T-cell (primary cell): ENCODE measurements at regions not wholly inside any gene's neighbourhood (a gene's known extent, or its start where the extent isn't known, plus 50 kb on each side); places are given as distances from the start of the nearest gene placed in this dataset.

Source experiments
- ATAC-seq, 4 experiments: fragments of 200-7000 bp in 3 of 4; fragments of 150-1000 bp in 1 of 4; cut with Tn5 transposase; replicated peaks in 1 of 4; 1 replicate in 3 of 4; 2 replicates in 1 of 4; pipeline ENCODE4 v1.10.0; 2021; ENCODE audit warnings: moderate library complexity in 3 of 4, mild to moderate bottlenecking in 2 of 4, moderate number of reproducible peaks in 1 of 4
- CTCF ChIA-PET, 2 donors: fragments of 300-600 bp; sonication (Branson Sonifier 250); formaldehyde crosslinking; loops; one replicate each; lab custom pipeline; 2022; ENCODE audit warnings: antibody characterized with exemption in 2 of 2; lab: Charles Lee
- POLR2A ChIA-PET, 2 donors: fragments of 300-600 bp; sonication (Branson Sonifier 250); formaldehyde crosslinking; loops; one replicate each; lab custom pipeline; 2022; ENCODE audit warnings: antibody characterized with exemption in 2 of 2; lab: Charles Lee
- DNase-seq, 35 experiments: peaks; one replicate each; pipeline versions ENCODE4 v3.0.0 to v3.0.0-alpha.2; 2013 to 2023
- H3K27ac ChIP-seq: one replicate; pipeline ENCODE4 v1.5.1; 2013; ENCODE audit warnings: low read length
- H3K27me3 ChIP-seq, 2 experiments: replicated peaks in 1 of 2; 1 replicate in 1 of 2; 2 replicates in 1 of 2; pipeline versions ENCODE4 v1.6.1 to v1.7.0; 2013; ENCODE audit warnings: low read length in 1 of 2, mixed read lengths in 1 of 2; ENCODE audit not compliant: control insufficient read depth in 2 of 2, insufficient read depth in 2 of 2; ENCODE audit errors: extremely low read depth in 1 of 2
- H3K36me3 ChIP-seq, 2 donors: 1 replicate in 1 of 2; 2 replicates in 1 of 2; pipeline versions ENCODE4 v1.6.1 to v1.7.0; 2013; ENCODE audit warnings: low read length in 1 of 2; ENCODE audit not compliant: control insufficient read depth in 2 of 2, insufficient read depth in 1 of 2; ENCODE audit errors: extremely low read depth in 1 of 2
- H3K4me1 ChIP-seq, 2 experiments: 1 replicate in 1 of 2; 2 replicates in 1 of 2; pipeline versions ENCODE4 v1.6.1 to v1.7.0; 2013; ENCODE audit warnings: low read length in 2 of 2, mixed read lengths in 1 of 2; ENCODE audit not compliant: insufficient read depth in 2 of 2, control insufficient read depth in 1 of 2; ENCODE audit errors: extremely low read depth in 1 of 2
- H3K4me3 ChIP-seq, 2 donors: 1 replicate in 1 of 2; 2 replicates in 1 of 2; pipeline versions ENCODE4 v1.5.1 to v1.7.0; 2013; ENCODE audit warnings: mild to moderate bottlenecking in 2 of 2, low read length in 1 of 2, moderate library complexity in 1 of 2; ENCODE audit not compliant: control insufficient read depth in 1 of 2; ENCODE audit errors: extremely low read depth in 1 of 2
- H3K9me3 ChIP-seq: 2 replicates; pipeline ENCODE4 v1.7.0; 2013
- H3K27ac Mint-ChIP-seq, 2 donors: one replicate each; pipeline ENCODE4 v1.8.0; 2020 to 2021; ENCODE audit warnings: mild to moderate bottlenecking in 2 of 2, mixed read lengths in 2 of 2
- H3K27me3 Mint-ChIP-seq, 2 donors: one replicate each; pipeline ENCODE4 v1.8.0; 2021 to 2022; ENCODE audit warnings: mixed read lengths in 2 of 2
- H3K36me3 Mint-ChIP-seq: one replicate; pipeline ENCODE4 v1.8.0; 2021; ENCODE audit warnings: mixed read lengths
- H3K4me1 Mint-ChIP-seq, 3 donors: one replicate each; pipeline ENCODE4 v1.8.0; 2020 to 2022; ENCODE audit warnings: mixed read lengths in 3 of 3, mild to moderate bottlenecking in 1 of 3
- H3K4me3 Mint-ChIP-seq, 3 donors: one replicate each; pipeline ENCODE4 v1.8.0; 2020 to 2022; ENCODE audit warnings: mild to moderate bottlenecking in 3 of 3, mixed read lengths in 3 of 3, moderate library complexity in 3 of 3
- H3K9me3 Mint-ChIP-seq, 3 donors: one replicate each; pipeline ENCODE4 v1.8.0; 2020 to 2022; ENCODE audit warnings: mixed read lengths in 3 of 3
- WGBS: methylation state at CpG from one replicate; pipeline ENCODE4 v1.1.5; 2013; ENCODE audit warnings: missing lambda C conversion rate; ENCODE audit not compliant: insufficient coverage; 5-methylcytosine and 5-hydroxymethylcytosine counted together

DNA sequence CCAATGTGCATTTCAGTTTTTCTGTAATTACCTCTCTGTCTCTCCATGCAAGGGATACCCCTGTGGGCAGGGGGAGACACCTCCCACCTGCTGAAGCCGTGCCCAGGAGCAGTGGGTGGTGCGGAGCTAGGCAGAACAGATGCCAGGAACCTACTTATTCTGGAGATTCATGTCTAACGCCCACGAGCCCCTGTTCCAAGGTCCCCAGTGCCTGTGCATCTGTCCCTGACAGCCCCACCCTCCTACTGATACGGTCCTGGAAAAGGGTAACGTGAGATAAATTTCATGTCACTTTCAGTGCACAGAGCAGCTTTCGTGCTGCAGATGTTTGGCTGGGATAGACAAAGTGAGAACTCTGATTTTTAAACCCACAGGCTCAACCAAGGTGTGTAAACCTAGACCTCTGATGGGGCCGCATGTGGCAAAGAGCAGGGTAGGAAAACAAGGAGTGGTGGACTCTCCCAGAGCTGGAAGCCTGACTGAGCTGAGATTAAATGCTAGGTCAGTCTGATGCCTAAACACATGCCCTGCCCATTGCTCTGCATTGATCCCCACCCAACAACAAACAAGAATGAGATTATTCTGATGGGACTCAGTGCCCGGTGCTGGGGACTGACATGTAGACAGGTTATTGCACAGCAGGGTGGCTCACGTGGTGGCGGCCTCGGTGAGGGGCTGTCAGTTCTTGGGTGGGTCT, 123.6 kb upstream of the GDF10 start:
- peaks cover 0 to 16% (median 0%) of the 10 kb centered on the region in 3 donors for H3K4me1 Mint-ChIP-seq
- POLR2A ChIA-PET = no interaction called here
- H3K4me3 ChIP-seq = no peak overlapping the region
- H3K9me3 ChIP-seq = no peaks in the 10 kb centered on the region
- CTCF ChIA-PET = no interaction called here
- H3K36me3 ChIP-seq = no peaks in the 10 kb centered on the region
- no peak for ATAC-seq
- H3K27me3 ChIP-seq = no peaks in the 10 kb centered on the region
- DNase-seq = no peak
- no peak overlapping the region for H3K27ac Mint-ChIP-seq
- no peaks in the 10 kb centered on the region for H3K9me3 Mint-ChIP-seq
- no peaks in the 10 kb centered on the region for H3K36me3 Mint-ChIP-seq
- H3K27ac ChIP-seq = no peak overlapping the region
- no peaks in the 10 kb centered on the region for H3K4me1 ChIP-seq
- WGBS = 88% methylated on average over 7 of the region's 12 CpGs
- no peaks in the 10 kb centered on the region for H3K27me3 Mint-ChIP-seq
- no peak overlapping the region for H3K4me3 Mint-ChIP-seq

DNA sequence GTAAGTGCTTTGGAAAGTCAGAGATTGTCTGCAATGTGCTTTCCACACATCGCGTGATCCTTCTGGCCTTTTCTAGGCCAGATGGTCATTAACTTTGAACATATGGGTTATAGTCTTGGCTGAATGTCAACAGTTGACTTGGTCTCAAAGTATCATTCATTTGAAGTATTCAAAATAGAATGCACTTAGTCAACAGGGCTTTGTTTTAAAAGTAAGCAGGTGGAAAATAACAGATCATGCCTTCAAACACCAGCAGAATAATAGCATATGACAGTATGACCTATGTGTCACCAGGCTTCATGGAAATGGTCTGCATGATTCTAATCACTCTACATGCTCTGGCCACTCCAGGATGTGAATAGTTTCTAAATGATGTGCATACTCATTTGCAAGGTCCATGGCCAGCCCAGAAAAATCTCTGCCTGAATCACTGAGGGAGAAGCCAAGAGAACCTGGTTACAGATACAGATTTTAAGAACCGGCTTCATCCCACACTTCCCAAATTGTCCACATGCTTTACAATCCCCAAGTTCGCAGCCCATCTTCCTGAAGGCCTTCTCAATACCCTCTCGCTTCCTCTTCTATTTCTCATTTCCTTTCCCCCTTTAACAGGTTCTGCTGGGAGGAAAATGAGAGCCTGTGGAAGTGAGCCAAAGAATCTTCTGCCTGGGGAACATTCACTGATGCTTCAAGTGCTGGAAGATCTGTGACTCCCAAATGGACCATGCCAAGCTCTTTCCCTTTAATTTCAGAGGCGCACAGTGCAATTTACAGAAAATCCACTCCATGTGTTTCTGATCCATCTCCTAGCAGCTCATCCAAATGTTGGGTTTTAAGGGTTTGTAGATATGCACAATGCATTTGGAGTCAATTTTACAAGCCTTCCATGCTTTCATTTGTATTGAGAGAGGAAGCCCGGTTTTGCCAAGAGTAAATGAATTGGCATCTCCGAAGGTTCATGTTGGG, 122.8 kb upstream of the GDF10 start:
- H3K4me3 ChIP-seq = no peak overlapping the region
- Mint-ChIP-seq H3K4me3 (no peak overlapping the region), H3K9me3 (no peaks in the 10 kb centered on the region), H3K4me1 (peaks cover 0 to 16% (median 0%) of the 10 kb centered on the region in 3 donors), H3K36me3 (no peaks in the 10 kb centered on the region), H3K27ac (no peak overlapping the region), H3K27me3 (no peaks in the 10 kb centered on the region)
- ChIA-PET CTCF (no interaction called here), POLR2A (interaction anchor here in 1 of 2 donors (0.6 kb wide), 1 partner anchor 10 kb away, joined by 3 read pairs; no protein-coding TSS in a partner anchor)
- no peaks in the 10 kb centered on the region for H3K27me3 ChIP-seq
- H3K4me1 ChIP-seq = no peaks in the 10 kb centered on the region
- WGBS = 94% methylated on average over 3 of the region's 8 CpGs
- no peaks in the 10 kb centered on the region for H3K36me3 ChIP-seq
- ATAC-seq (no peak), DNase-seq (no peak)
- no peaks in the 10 kb centered on the region for H3K9me3 ChIP-seq
- H3K27ac ChIP-seq = no peak overlapping the region

DNA sequence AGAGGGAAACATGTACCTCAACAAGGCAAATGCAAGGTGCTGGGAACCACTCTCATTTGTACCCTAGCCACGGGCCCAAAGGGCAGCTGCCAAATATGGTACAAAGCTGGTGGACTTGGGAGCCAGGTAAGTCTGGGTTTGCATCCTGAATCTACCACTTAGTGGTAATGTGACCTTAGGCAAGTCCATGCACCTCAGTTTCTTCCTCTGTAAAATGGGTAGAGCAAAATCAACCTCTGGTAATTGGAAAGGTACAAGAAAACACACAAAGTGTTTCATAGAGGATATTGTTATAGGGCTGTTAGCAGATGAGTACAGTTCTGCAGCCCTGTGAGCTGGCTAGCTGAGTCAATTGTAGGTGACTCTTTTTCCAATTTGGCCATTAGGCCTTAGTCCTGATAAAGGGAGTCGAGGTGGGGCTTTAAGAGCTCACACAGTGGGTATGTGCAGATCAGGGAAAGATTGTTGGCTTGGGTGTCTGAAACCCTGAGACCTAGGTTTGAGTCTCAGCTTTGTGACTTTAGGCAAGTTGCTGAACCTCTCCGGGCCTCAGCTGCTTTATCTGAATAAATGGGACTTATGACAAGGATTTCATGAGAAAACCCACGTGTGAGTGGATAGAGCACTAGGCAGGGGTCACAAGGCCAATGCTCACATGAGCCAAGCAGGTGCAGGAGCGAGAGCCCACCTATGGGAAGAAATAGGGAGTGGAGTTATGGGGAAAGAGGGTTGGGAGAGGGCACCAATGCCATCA, 121.3 kb upstream of the GDF10 start:
- Mint-ChIP-seq H3K27ac (no peak overlapping the region), H3K4me1 (peaks cover 0 to 7% (median 0%) of the 10 kb centered on the region in 3 donors), H3K4me3 (no peak overlapping the region), H3K27me3 (no peaks in the 10 kb centered on the region), H3K36me3 (no peaks in the 10 kb centered on the region), H3K9me3 (no peaks in the 10 kb centered on the region)
- no peaks in the 10 kb centered on the region for H3K9me3 ChIP-seq
- peak in 1 of 4 experiments; percentile 23 for ATAC-seq
- WGBS = 92% methylated on average over 2 of the region's 5 CpGs
- no peak overlapping the region for H3K27ac ChIP-seq
- no peaks in the 10 kb centered on the region for H3K4me1 ChIP-seq
- CTCF ChIA-PET = no interaction called here
- no peaks in the 10 kb centered on the region for H3K36me3 ChIP-seq
- POLR2A ChIA-PET = no interaction called here
- no peak for DNase-seq
- H3K27me3 ChIP-seq = no peaks in the 10 kb centered on the region
- H3K4me3 ChIP-seq = no peak overlapping the region

DNA sequence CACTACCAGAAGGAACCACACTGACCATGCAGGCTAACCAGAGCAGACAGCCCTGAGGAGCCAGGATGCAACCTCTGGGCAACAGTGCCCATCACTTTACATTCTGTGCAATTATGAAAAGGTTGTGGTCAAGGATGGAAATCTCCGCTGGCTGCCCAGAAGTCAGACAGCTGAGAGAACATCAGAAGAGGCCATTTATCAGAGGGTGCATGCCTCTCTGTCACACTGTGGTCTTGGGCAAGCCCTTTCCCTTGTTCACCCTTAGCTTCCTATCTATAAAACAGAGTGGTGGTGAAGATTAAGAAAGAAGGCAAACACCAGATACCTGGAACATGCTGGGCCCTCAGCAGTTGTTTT, 120.7 kb upstream of the GDF10 start:
- H3K4me3 Mint-ChIP-seq = no peak overlapping the region
- no peak overlapping the region for H3K27ac Mint-ChIP-seq
- Histone ChIP-seq H3K4me1 (no peaks in the 10 kb centered on the region), H3K27me3 (no peaks in the 10 kb centered on the region), H3K27ac (no peak overlapping the region), H3K9me3 (no peaks in the 10 kb centered on the region), H3K4me3 (no peak overlapping the region), H3K36me3 (no peaks in the 10 kb centered on the region)
- no CpG with 5 or more reads among the region's 1 CpG for WGBS
- H3K4me1 Mint-ChIP-seq = peaks cover 0 to 6% (median 0%) of the 10 kb centered on the region in 3 donors
- H3K36me3 Mint-ChIP-seq = no peaks in the 10 kb centered on the region
- no peak for DNase-seq
- peak in 1 of 4 experiments; percentile 26 for ATAC-seq
- H3K9me3 Mint-ChIP-seq = no peaks in the 10 kb centered on the region
- ChIA-PET CTCF (no interaction called here), POLR2A (no interaction called here)
- no peaks in the 10 kb centered on the region for H3K27me3 Mint-ChIP-seq

DNA sequence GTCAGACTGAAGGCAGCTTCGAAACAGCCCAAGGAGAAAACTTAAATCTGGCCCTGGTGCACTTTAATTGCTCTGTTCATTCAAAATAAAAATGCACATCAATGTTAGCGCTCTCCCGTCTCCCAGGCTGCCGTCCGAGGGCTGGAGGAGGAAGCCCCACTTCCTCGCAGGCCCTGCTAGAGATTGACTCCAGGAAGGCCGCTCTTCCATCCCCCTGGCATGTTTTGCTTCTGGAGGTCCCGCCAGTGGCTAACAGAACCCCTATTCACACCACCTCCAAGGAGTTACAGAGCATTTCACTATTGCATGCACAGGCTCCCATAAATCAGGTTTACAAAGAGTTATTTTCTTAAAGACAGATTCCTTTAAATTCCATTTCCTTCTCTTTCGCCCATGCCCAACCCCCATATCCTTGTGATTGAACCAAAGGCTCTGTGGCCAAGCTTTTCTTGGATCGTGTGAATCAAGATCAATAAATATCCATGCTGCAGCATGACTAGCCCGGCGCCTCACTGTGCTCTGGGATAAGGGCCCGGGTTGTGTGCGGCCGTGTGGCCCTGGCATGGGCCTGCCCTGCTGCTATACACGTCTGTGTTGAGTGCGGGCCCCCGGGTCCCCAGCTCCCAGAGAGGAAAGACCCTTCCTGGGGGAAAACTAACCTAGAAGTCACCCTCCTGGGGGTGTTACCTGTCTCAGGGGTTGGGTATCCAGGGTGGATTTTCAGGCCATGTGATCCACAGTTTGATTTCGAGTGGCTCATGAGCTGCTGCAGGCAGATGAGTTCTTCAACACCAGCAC, 118.7 kb upstream of the GDF10 start:
- no peaks in the 10 kb centered on the region for H3K4me1 Mint-ChIP-seq
- no peaks in the 10 kb centered on the region for H3K27me3 Mint-ChIP-seq
- no peak for ATAC-seq
- Histone ChIP-seq H3K36me3 (no peaks in the 10 kb centered on the region), H3K27ac (no peak overlapping the region), H3K4me3 (no peak overlapping the region), H3K9me3 (no peaks in the 10 kb centered on the region), H3K4me1 (no peaks in the 10 kb centered on the region), H3K27me3 (no peaks in the 10 kb centered on the region)
- 93% methylated on average over 16 of the region's 19 CpGs for WGBS
- no peaks in the 10 kb centered on the region for H3K36me3 Mint-ChIP-seq
- DNase-seq = no peak
- CTCF ChIA-PET = no interaction called here
- H3K9me3 Mint-ChIP-seq = no peaks in the 10 kb centered on the region
- no peak overlapping the region for H3K27ac Mint-ChIP-seq
- H3K4me3 Mint-ChIP-seq = no peak overlapping the region
- POLR2A ChIA-PET = no interaction called here
